ENCODE measurements at regions not wholly inside any gene's neighbourhood (a gene's known extent, or its start where the extent isn't known, plus 50 kb on each side); places are given as distances from the start of the nearest gene placed in this dataset.
"Not testable (repeated sequence)": the region's sequence is repeated elsewhere in the genome, so short reads cannot be mapped to it uniquely, and the experiment has no call there.

DNA sequence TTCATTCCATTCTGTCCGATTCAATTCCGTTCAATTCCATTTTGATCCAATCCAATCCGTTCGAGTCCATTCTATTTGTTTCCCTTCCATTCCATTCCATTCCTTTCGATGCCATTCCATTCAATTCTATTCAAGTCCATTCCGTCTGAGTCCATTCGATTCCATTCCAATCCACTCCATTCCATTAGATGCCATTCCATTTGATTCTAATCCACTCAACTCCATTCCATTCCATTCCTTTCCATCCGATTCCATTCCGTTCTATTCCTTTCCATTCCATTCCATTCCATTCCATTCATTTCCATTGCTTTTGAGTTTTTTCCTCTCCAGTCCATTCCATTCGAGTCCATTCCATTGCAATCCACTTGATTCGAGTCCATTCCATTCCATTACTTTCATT lies 2589.3 kb upstream of the TPTE start:
- TF ChIP-seq CTCF, POLR2A (IDR thresholded peaks at IDR 0.05): not testable (repeated sequence)
